HG03196 (cell line): ENCODE measurements at regions not wholly inside any gene's neighbourhood (a gene's known extent, or its start where the extent isn't known, plus 50 kb on each side); places are given as distances from the start of the nearest gene placed in this dataset.
"Not testable (repeated sequence)": the region's sequence is repeated elsewhere in the genome, so short reads cannot be mapped to it uniquely, and the experiment has no call there.

ENCODE experiments used
- ATAC-seq: cut with Tn5 transposase; IDR thresholded peaks from one replicate; pipeline ENCODE4 v1.9.1; 2021; ENCODE audit not compliant: unreplicated experiment

DNA sequence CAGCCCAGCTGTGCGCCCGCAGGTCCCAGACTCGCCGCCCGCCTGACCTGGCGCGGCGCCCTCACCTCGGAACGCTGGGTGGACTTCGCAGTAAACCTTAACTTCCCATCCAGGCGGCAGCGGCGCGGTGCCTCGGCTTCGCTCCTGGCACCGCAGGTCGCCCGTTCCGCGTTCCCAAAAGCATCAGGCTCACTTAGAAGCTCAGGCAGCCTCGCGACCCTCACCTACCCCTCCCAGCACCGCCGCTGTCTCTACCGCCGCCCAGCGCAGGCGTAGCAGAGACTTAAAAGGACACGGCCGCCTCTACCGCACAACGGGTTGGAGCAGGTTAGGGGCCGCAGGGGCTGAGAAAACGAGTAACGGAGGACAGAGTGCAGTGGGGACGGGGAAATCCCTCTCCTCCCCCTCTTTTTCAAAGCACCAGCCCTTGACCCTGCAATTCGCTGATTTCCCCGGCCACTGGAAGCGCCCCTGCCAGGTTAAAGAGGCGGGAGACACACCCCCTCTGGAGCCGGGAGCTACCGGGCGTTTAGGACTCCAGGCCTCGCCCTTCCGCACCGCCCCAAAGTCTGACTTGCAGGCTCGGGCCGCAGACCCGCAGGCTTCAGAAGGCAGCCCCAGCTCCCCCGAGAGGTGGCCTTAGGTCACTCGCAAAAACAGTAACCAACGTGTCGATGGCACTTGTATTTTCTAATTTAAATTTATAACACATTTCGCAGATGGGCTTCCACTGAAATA is 328.5 kb downstream of the FAM72C start:
- ATAC-seq, result no peak

DNA sequence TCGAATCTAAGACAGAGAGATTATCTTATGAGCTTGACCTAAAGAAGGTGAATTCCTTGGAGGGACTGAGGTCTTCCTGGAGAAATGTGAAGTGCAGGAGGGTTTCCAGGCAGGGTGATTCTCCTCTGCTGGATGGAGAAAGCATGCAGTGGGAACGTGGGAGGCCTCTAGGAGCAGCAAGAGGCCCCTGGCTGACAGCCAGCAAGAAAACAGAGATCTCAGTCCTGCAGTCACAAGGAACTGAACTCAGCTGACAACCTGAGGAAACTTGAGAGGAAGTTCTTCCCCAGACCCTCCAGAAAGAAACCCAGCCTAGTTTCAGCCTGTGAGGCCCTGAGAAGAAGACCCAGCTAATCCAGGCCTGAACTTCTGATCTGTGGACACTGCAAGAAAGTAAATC is 345.9 kb downstream of the FAM72C start:
- ATAC-seq, result no peak

DNA sequence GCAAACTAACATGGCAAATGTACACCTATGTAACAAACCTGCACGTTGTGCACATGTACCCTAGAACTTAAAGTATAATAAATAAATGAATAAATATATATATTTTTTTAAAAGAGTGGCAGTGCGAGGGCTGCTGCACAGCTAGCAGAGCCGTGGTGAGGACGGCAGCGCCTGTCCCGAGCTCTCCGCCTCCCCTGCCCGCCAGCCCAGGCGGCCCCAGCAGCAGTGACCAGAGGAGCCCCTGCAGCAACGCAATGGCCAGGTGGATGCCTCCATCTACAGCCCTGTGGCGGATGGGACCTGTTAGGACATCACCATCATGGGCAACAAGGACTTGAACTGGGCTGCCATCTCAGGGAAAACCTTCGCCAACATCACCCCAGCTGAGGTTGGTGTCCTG is 351.9 kb downstream of the FAM72C start:
- ATAC-seq, result no peak

DNA sequence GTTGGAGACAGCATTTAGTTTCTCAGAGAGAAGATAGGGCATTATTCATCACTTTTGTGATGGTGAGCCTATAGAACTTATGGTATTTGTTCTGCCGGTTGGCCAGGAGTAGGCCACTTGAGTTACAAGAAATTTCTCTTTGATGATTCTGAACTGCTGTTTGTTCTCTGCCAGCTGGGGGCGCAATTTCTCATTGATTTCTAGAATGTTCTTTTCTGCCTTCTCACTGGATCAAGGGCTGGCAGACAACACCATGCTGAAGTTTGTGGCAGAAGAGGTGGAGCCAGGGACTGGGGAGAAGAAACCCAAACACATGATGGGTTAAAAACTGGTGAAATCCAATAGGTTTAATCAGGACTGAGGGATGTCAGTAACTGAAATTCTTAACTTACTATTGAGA is 360.6 kb downstream of the FAM72C start:
- ATAC-seq, result no peak

DNA sequence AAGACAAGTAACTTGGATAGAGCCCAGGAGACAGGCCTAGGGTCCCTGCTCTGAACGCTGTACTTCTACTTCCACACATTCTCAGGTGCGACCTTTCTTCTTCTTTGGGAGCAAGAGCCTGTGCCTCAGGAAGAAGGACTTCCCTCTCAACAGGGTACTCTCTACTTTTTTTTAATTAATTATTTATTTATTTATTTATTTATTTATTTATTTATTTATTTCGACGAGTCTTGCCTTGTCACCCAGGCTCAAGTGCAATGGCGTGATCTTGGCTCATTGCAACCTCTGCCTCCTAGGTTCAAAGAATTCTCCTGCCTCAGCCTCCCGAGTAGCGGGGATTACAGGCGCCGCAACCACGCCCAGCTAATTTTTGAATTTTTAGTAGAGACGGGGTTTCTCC is 361.6 kb downstream of the FAM72C start:
- ATAC-seq, result no peak

DNA sequence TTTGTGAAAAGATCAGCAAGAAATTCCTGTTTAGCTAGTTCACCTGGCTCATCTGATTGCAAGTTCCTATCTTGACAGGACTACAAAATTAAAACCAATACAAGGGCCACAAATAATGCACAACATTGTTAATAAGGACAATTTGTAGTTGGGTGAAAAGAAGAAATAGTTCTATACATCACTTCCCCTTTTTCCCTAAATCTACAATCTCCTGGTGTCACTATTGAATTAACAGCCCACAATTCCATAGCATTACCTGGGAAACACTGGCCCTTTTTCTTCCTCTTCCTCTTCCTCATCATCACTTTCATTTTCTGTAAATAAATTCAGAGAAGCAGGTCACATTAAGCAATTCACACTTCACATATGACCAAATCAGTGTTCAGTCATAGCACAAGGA is 366.9 kb downstream of the FAM72C start:
- no peak for ATAC-seq

DNA sequence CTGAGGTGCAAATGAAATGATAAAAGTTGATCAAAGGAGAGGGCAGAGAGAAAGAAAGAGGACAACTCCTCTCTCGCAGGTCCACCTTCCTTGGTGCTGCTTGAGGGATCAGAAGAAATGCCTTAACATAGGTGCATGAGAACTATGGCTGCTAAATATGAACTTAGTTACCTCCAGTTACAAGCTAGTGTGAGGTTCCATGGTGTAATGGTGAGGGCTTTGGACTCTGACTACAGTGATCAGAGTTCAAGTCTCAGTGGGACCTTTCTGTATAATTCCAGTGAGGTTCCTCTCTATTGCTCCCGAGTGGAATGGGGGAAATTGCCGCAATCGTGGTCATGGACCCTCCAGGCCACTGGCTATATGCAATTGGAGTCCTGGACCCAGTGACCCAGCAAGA is 387.3 kb downstream of the FAM72C start:
- ATAC-seq, result no peak

DNA sequence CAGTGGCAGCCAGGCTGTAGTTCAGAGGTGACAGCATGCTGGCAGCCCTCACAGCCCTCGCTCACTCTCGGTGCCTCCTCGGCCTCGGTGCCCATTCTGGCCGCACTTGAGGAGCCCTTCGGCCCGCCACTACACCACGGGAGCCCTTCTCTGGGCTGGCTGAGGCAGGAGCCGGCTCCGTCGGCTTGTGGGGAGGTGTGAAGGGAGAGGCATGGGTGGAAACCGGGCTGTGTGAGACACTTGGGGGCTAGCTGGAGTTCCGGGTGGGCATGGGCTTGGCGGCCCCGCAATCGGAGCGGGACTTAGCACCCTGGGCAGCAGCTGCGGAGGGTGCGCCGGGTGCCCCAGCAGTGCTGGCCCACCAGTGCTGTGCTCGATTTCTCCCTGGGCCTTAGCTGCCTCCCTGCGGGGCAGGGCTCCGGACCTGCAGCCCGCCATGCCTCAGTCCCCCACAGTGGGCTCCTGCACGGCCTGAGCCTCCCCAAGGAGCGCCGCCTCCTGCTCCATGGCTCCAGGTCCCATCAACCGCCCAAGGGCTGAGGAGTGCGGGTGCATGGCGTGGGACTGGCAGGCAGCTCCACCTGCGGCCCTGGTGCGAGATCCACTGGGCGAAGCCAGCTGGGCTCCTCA is 396.8 kb downstream of the FAM72C start:
- no peak for ATAC-seq

DNA sequence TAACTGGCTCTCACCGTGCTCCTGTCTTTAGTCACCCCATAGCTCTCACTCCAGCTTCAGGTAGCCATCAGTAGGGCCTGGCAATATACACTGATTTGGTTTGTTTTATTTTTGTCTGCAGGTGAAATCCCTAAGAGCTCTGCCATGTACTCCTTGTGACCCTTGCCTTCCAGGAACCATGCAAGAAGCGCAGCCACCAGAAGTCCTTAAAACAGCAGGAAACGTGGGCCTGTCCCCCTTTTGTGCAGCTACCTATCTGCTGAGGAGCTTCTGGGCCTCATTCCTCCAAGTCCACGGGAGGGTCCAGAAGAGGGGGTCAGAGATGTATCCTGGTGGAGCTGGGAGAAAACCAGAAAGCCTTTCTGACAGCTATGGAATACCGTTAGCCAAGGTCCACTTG is 399.1 kb downstream of the FAM72C start:
- ATAC-seq, result not testable (repeated sequence)

DNA sequence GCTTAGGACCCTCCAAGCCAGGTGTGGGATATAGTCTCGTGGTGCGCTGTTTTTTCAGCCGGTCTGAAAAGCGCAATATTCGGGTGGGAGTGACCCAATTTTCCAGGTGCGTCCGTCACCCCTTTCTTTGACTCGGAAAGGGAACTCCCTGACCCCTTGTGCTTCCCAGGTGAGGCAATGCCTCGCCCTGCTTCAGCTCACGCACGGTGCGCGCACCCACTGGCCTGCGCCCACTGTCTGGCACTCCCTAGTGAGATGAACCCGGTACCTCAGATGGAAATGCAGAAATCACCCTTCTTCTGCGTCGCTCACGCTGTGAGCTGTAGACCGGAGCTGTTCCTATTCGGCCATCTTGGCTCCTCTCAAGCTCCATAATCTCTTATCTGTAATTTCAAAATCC is 408.0 kb downstream of the FAM72C start:
- not testable (repeated sequence) for ATAC-seq

DNA sequence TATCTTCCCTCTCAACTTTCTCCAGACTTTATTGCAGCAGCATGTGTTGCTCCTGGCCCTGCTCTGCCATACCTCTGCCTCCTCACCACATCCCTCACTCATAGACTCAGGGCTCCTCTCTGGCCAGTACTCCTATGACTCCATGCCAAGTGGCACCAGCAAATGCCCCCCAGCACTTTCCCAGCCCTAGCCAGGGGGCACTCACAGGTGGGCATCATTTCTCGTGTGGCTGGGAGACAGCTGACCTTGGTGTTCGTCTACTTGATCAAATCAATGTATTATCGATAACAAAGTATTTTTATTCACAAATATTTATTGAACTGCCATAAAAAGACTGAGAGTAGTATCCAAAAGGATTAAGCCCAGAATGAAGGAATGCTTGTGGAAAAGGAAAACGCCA is 418.2 kb downstream of the FAM72C start:
- ATAC-seq, result no peak

DNA sequence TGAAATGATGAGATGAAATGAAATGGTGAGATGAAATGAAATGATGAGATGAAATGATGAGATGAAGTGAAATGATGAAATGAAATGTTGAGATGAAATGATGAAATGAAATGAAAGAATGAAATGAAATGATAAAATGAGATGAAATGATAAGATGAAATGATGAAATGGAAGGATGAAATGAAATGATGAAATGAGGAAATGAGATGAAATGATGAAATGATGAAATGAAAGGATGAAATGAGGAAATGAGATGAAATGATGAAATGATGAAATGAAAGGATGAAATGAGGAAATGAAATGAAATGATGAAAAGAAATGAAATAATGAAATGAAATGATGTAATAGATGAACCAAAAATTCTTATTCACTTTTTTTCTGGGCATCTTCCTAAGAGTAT is 467.1 kb downstream of the FAM72C start:
- not testable (repeated sequence) for ATAC-seq

DNA sequence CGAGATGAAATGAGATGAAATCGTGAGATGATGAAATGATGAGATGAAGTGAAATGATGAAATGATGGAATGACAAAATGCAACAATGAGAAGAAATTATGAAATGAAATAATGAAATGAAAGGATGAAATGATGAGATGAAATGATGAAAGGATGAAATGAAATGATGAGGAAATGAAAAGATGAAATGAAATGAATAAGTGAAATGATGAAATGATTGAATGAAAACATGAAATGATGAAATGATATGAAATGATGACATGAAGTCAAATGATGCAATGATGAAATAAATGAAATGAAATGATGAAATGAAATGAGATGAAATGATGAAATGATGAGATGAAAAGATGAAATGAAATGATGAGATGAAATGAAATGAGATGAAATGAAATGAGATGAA is 467.7 kb downstream of the FAM72C start:
- ATAC-seq, result not testable (repeated sequence)

DNA sequence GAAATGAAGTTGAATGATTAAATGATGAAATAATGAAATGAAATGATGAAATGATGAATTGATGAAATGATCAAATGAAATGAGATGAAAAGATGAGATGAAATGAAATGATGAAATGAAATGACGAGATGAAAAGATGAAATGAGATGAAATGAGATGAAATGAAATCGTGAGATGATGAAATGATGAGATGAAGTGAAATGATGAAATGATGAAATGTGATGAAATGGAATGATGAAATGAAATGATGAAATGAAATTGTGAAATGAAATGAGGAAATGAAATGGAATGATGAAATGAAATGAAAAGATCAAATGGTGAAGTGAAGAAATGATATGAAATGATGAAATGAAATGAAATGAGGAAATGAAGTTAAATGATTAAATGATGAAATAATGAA is 468.7 kb downstream of the FAM72C start:
- ATAC-seq, result not testable (repeated sequence)

DNA sequence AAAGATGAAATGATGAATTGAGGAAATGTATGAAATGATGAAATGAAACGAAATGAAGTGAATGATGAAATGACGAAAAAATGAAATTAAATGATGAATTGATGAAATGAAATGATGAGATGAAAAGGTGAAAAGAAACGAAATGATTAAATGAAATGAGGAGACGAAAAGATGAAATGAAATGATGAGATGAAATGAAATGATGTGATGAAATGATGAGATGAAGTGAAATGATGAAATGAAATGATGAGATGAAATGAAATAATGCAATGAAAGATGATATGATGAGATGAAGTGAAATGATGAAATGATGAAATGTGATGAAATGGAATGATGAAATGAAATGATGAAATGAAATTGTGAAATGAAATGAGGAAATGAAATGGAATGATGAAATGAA is 469.7 kb downstream of the FAM72C start:
- ATAC-seq, result not testable (repeated sequence)

DNA sequence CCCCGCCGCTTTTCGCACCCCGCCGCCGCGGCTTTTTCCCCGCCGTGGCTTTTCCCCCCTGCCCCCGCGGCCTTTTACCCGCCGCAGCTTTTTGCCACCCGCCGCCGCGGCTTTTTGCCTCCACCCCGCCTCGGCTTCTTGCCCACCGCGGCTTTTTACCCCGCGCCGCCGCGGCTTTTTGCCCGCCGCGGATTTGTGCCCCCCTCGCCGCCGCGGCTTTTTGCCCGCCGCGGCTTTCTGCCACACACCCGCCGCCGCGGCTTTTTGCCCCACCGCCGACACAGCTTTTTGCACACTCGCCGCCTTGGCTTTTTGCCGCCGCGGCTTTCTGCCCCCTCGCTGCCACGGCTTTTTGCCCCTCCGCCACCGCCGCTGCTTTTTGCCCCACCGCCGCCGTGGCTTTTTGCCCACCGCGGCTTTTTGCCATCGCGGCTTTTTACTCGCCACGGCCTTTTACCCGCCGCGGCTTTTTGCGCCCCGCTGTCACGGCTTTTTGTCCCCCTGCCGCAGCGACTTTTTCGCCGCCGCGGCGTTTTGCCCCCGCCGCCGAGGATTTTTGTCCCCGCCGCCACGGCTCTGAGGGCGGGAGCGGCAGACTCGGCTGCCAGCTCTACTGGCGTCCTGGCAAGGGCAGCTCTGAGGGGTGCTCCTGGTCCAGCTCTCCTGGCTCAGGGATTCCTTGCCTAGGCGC is 473.6 kb downstream of the FAM72C start:
- ATAC-seq, result not testable (repeated sequence)

DNA sequence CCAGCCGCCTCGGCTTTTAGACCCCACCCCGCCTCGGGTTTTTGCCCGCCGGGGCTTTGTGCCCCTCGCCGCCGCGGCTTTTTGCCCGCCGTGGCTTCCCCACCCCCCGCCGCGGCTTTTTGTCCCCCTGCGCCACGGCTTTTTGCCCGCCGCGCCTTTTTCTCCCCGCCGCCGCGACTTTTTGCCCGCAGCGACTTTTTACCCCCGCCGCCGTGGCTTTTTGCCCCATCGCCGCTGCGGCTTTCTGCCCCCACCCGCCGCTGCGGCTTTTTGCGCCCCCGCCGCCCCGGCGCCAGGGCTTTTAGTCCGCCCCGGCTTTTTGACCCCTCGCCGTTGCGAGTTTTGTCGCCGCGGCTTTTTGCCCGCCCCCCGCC is 474.4 kb downstream of the FAM72C start:
- no peak for ATAC-seq

DNA sequence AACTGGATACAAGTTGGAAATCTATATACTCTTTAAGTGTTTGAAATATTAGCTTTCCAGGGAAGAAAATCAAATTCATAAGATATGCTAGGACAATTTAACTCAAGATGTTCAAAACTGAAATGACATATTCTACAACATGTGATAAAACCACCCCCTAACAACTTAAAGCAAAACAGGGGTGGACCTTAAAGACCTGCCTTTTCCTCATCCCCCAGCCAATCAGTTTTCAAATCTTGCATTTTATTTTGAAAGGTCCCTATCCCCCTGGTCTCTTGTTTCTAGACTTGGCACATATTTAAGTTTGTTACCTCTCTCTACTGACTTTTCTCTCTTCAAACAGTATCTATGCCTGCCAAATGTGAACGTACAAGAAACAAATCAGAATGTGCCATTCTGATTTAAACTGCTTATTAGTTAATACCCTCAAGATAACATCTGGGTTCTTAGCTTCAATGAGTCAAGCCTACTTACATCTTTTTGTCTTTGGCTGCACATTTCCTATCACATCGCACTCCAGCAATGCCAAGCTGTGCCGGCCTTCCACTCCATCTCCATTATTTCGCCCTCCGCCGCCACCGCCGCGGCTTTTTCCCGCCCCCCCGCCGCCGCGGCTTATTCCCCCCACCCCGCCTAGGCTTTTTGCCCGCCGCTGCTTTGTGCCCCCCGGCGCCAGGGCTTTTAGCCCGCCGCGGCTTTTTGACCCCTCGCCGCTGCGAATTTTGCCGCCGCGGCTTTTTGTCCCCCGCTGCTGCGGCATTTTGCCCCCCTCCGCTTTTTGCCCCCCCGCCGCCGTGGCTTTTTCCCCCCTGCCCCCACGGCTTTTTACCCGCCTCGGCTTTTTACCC is 475.0 kb downstream of the FAM72C start:
- not testable (repeated sequence) for ATAC-seq
